GM12878 (cell line): ENCODE measurements at regions not wholly inside any gene's neighbourhood (a gene's known extent, or its start where the extent isn't known, plus 50 kb on each side); places are given as distances from the start of the nearest gene placed in this dataset.

Experiments used
- ASH2L ChIP-seq: fragments of 300-600, 200-600 bp; sonication (generic); IDR thresholded peaks from 2 replicates; pipeline ENCODE4 v1.6.1; 2017; ENCODE audit warnings: low read depth, mild to moderate bottlenecking, borderline replicate concordance
- CBX3 ChIP-seq: fragments of 200-600 bp; sonication (generic); IDR thresholded peaks from 2 replicates; pipeline ENCODE4 v1.6.1; 2016; ENCODE audit warnings: low read depth, borderline replicate concordance
- CREB1 ChIP-seq: IDR thresholded peaks from 2 replicates; pipeline ENCODE4 v1.6.1; 2012; ENCODE audit warnings: low read depth, mild to moderate bottlenecking, inconsistent platforms
- CTCF ChIP-seq, 3 experiments: IDR thresholded peaks in 2 of 3; conservative IDR thresholded peaks in 1 of 3; 2 replicates each; pipeline ENCODE4 v1.5.1; 2011; ENCODE audit warnings: low read depth in 3 of 3, low read length in 3 of 3, mild to moderate bottlenecking in 3 of 3, control low read depth in 2 of 3, moderate library complexity in 2 of 3, inconsistent platforms in 1 of 3, mixed read lengths in 1 of 3; ENCODE audit not compliant: control insufficient read depth in 2 of 3, insufficient read depth in 1 of 3; ENCODE audit errors: extremely low read depth in 1 of 3
- EED ChIP-seq: sonication (generic); IDR thresholded peaks from 2 replicates; pipeline ENCODE4 v1.6.1; 2016; ENCODE audit warnings: antibody characterized with exemption, low read depth
- EZH2 ChIP-seq: IDR thresholded peaks from 2 replicates; pipeline ENCODE4 v1.6.1; 2012; ENCODE audit warnings: low read depth, mild to moderate bottlenecking, control low read depth, inconsistent platforms, low read length, borderline replicate concordance; ENCODE audit not compliant: control insufficient read depth
- IKZF2 ChIP-seq, 2 experiments: fragments of 450-650 bp; IDR thresholded peaks; 2 replicates each; pipeline ENCODE4 v1.6.1; 2017; ENCODE audit warnings: mild to moderate bottlenecking in 2 of 2, moderate library complexity in 2 of 2
- JUNB ChIP-seq: IDR thresholded peaks from 2 replicates; pipeline ENCODE4 v1.6.1; 2016; ENCODE audit warnings: antibody characterized with exemption, mild to moderate bottlenecking
- MTA2 ChIP-seq: fragments of 450-650 bp; IDR thresholded peaks from 2 replicates; pipeline ENCODE4 v1.6.1; 2016; ENCODE audit warnings: low read depth, mild to moderate bottlenecking, moderate library complexity
- NBN ChIP-seq: fragments of 450-650 bp; IDR thresholded peaks from 2 replicates; pipeline ENCODE4 v1.6.1; 2016
- NRF1 ChIP-seq: conservative IDR thresholded peaks from 2 replicates; pipeline ENCODE4 v1.6.1; 2011; ENCODE audit warnings: mild to moderate bottlenecking, low read depth, low read length, improper control_type of control experiment
- PAX5 ChIP-seq: IDR thresholded peaks from 2 replicates; pipeline ENCODE4 v1.6.1; 2011; ENCODE audit warnings: low read depth, low read length, borderline replicate concordance
- SMAD5 ChIP-seq: IDR thresholded peaks from 2 replicates; pipeline ENCODE4 v1.6.1; 2016; ENCODE audit warnings: antibody characterized with exemption, low read depth
- SMC3 ChIP-seq: IDR thresholded peaks from 2 replicates; pipeline ENCODE4 v1.6.1; 2011; ENCODE audit warnings: low read length, improper control_type of control experiment, borderline replicate concordance
- SREBF1 ChIP-seq: IDR thresholded peaks from 2 replicates; pipeline ENCODE4 v1.6.1; 2012; ENCODE audit warnings: mild to moderate bottlenecking, low read length
- TAF1 ChIP-seq: IDR thresholded peaks from 2 replicates; pipeline ENCODE4 v1.6.1; 2011; ENCODE audit warnings: mild to moderate bottlenecking, low read depth, low read length, borderline replicate concordance
- TCF3 ChIP-seq: IDR thresholded peaks from 2 replicates; pipeline ENCODE4 v1.6.1; 2012; ENCODE audit warnings: low read depth, mild to moderate bottlenecking, low read length, borderline replicate concordance; ENCODE audit not compliant: insufficient read depth
- YY1 ChIP-seq: IDR thresholded peaks from 2 replicates; pipeline ENCODE4 v1.6.1; 2011; ENCODE audit warnings: low read depth, mild to moderate bottlenecking, low read length

- TF ChIP-seq SMC3: no peak
- no peak for TF ChIP-seq PAX5
- no peak for TF ChIP-seq NRF1
- peak; percentile 74 for TF ChIP-seq CREB1
- no peak for TF ChIP-seq TCF3
- TF ChIP-seq EED: no peak
- no peak for TF ChIP-seq SREBF1
- no peak for TF ChIP-seq EZH2
- no peak for TF ChIP-seq NBN
- peak; percentile 78 for TF ChIP-seq YY1
- no peak for TF ChIP-seq TAF1
- 0 out of 2 replicates have a peak, but pooled peaks have one; percentile 3 for TF ChIP-seq MTA2
- no peak for TF ChIP-seq ASH2L
- TF ChIP-seq CTCF (IDR thresholded peaks at IDR 0.05 in 2 of 3, conservative IDR thresholded peaks at IDR 0.05 in 1 of 3; ENCODE audit: control insufficient read depth in 2 of 3, extremely low read depth in 1 of 3, insufficient read depth in 1 of 3, low read depth in 3 of 3, low read length in 3 of 3): no peak
- TF ChIP-seq JUNB: peak; percentile 6; the same call in 1 of the 2 replicates
- TF ChIP-seq IKZF2 (IDR thresholded peaks at IDR 0.05): no peak
- no peak for TF ChIP-seq CBX3
- TF ChIP-seq SMAD5: no peak
Observed at GRCh38 chr10:89887830-89888229, 186.4 kb downstream of the KIF20B start (continued).
